ENCODE measurements at regions not wholly inside any gene's neighbourhood (a gene's known extent, or its start where the extent isn't known, plus 50 kb on each side); places are given as distances from the start of the nearest gene placed in this dataset.

DNA sequence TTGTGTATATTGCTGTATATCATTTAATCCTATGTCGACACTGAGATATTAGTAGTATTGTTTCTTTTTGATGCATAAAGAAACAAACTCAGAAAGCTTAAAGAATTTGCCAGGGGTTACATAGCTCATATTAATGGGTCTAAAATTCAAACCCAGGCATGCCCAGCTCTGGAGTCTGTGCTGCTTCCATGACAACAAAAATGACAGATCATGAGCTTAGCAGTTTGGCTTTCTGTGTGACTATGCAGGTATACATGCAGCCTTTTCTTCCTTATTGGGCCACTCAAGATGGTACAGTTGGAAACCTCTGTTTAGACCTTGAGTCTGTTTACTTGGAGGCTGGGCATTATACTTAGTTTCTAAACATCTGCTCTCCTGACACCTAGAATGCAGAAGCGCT, 220.5 kb upstream of the TENM4 start:
- no peak overlapping the region for H3K4me2 ChIP-seq
- no peak for ATAC-seq
- H3K4me1 ChIP-seq, result no peaks in the 10 kb centered on the region
- no peak overlapping the region for H3K27ac ChIP-seq
- ChIA-PET POLR2A (no interaction called here), CTCF (interaction anchor here (1.2 kb wide), 1 partner anchor 9 kb away, joined by 3 read pairs; no protein-coding TSS in a partner anchor)
- no peak overlapping the region for H3K4me3 ChIP-seq
- no peak for TF ChIP-seq GATA3 (IDR thresholded peaks at IDR 0.05; ENCODE audit: borderline replicate concordance)
- TF ChIP-seq TP53 (CRISPR knock-in tag; IDR thresholded peaks at IDR 0.05), result no peak
- no peak for TF ChIP-seq EHMT2 (IDR thresholded peaks at IDR 0.05; ENCODE audit: low read depth)
- TF ChIP-seq, protein P1, sequence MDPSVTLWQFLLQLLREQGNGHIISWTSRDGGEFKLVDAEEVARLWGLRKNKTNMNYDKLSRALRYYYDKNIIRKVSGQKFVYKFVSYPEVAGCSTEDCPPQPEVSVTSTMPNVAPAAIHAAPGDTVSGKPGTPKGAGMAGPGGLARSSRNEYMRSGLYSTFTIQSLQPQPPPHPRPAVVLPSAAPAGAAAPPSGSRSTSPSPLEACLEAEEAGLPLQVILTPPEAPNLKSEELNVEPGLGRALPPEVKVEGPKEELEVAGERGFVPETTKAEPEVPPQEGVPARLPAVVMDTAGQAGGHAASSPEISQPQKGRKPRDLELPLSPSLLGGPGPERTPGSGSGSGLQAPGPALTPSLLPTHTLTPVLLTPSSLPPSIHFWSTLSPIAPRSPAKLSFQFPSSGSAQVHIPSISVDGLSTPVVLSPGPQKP (IDR thresholded peaks at IDR 0.05; ENCODE audit: low read depth, low read length), result no peak
- TF ChIP-seq, protein P2, sequence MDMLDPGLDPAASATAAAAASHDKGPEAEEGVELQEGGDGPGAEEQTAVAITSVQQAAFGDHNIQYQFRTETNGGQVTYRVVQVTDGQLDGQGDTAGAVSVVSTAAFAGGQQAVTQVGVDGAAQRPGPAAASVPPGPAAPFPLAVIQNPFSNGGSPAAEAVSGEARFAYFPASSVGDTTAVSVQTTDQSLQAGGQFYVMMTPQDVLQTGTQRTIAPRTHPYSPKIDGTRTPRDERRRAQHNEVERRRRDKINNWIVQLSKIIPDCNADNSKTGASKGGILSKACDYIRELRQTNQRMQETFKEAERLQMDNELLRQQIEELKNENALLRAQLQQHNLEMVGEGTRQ (IDR thresholded peaks at IDR 0.05), result no peak
- TF ChIP-seq BCL3 (IDR thresholded peaks at IDR 0.05), result no peak
- no peak for TF ChIP-seq CHD2 (IDR thresholded peaks at IDR 0.05; ENCODE audit: low read length, partially characterized antibody)
- TF ChIP-seq CBX2 (IDR thresholded peaks at IDR 0.05; ENCODE audit: borderline replicate concordance, low read depth), result no peak
- WGBS (ENCODE audit: missing lambda C conversion rate), result 4% methylated on average over 2 of the region's 2 CpGs
- no peak for DNase-seq (ENCODE audit: low read depth in 1 of 2, low spot score in 1 of 2)
- H3K9me3 ChIP-seq, result no peaks in the 10 kb centered on the region
- FAIRE-seq, result no peak

- no peak for TF ChIP-seq EHF (CRISPR knock-in tag; IDR thresholded peaks at IDR 0.05)
- FAIRE-seq, result no peak
- DNase-seq (ENCODE audit: low read depth in 1 of 2, low spot score in 1 of 2), result no peak
- Histone ChIP-seq H3K4me1 (no peaks in the 10 kb centered on the region), H3K27ac (no peak overlapping the region), H3K4me2 (no peak overlapping the region), H3K4me3 (no peak overlapping the region), H3K9me3 (no peaks in the 10 kb centered on the region)
- ChIA-PET POLR2A (no interaction called here), CTCF (no interaction called here)
- ATAC-seq, result no peak
- WGBS (ENCODE audit: missing lambda C conversion rate), result 13% methylated on average over 5 of the region's 5 CpGs
These were observed 208.1 kb upstream of the TENM4 start for GRCh38 chr11:79648766-79649520.

DNA sequence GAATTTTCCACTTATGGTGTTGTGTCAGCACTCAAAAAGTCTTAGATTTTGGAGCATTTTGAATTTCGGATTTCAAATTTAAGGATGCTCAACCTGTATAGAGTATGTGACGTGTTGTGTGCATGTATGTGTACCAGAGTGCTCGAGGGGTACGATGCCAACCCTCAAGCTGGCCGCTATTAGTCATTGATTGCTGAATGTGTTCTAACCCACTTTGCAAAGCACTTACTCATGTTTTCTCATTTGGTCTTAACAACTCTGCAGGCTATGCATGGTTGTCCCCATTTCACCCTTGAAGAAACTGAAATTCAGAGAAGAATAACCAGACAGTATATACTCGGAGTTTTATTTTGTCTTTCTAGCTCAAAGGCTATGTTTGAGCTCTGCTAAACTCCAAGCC, 196.4 kb upstream of the TENM4 start:
- Histone ChIP-seq H3K27ac (no peak overlapping the region), H3K4me1 (no peaks in the 10 kb centered on the region), H3K4me3 (no peak overlapping the region), H3K9me3 (no peaks in the 10 kb centered on the region), H3K4me2 (no peak overlapping the region)
- FAIRE-seq (no peak), DNase-seq (ENCODE audit: low read depth in 1 of 2, low spot score in 1 of 2) (no peak), ATAC-seq (no peak)
- POLR2A ChIA-PET, result no interaction called here
- 3% methylated on average over 6 of the region's 6 CpGs for WGBS (ENCODE audit: missing lambda C conversion rate)
- no peak for TF ChIP-seq MAZ (IDR thresholded peaks at IDR 0.05; ENCODE audit: borderline replicate concordance, low read depth, low read length)
- TF ChIP-seq RCOR1 (IDR thresholded peaks at IDR 0.05; ENCODE audit: low read depth, low read length), result no peak
- no peak for TF ChIP-seq HDAC2 (IDR thresholded peaks at IDR 0.05)
- TF ChIP-seq, protein P3, sequence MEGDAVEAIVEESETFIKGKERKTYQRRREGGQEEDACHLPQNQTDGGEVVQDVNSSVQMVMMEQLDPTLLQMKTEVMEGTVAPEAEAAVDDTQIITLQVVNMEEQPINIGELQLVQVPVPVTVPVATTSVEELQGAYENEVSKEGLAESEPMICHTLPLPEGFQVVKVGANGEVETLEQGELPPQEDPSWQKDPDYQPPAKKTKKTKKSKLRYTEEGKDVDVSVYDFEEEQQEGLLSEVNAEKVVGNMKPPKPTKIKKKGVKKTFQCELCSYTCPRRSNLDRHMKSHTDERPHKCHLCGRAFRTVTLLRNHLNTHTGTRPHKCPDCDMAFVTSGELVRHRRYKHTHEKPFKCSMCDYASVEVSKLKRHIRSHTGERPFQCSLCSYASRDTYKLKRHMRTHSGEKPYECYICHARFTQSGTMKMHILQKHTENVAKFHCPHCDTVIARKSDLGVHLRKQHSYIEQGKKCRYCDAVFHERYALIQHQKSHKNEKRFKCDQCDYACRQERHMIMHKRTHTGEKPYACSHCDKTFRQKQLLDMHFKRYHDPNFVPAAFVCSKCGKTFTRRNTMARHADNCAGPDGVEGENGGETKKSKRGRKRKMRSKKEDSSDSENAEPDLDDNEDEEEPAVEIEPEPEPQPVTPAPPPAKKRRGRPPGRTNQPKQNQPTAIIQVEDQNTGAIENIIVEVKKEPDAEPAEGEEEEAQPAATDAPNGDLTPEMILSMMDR (IDR thresholded peaks at IDR 0.05), result no peak
- TF ChIP-seq HEYL (CRISPR knock-in tag; IDR thresholded peaks at IDR 0.05), result no peak
- TF ChIP-seq NFE2L2 (conservative IDR thresholded peaks at IDR 0.05; ENCODE audit: low read length), result no peak
- TF ChIP-seq PBX3 (IDR thresholded peaks at IDR 0.05), result no peak
- no peak for TF ChIP-seq REST (IDR thresholded peaks at IDR 0.05)
- no peak for TF ChIP-seq JUN (IDR thresholded peaks at IDR 0.05)
- no peak for TF ChIP-seq SREBF2 (IDR thresholded peaks at IDR 0.05)
- TF ChIP-seq EHF (CRISPR knock-in tag; IDR thresholded peaks at IDR 0.05), result no peak
- CTCF ChIA-PET, result interaction anchor here (0.5 to 0.9 kb wide), 2 partner anchors 13 to 64 kb away, joined by 3 to 4 read pairs; no protein-coding TSS in a partner anchor
